Aorta (tissue), 5 donors: ENCODE measurements at regions not wholly inside any gene's neighbourhood (a gene's known extent, or its start where the extent isn't known, plus 50 kb on each side); places are given as distances from the start of the nearest gene placed in this dataset.

Experiments
- ATAC-seq: fragments of 200-7000 bp; cut with Tn5 transposase; one replicate; pipeline ENCODE4 v1.9.1; 2022; ENCODE audit warnings: moderate library complexity; ENCODE audit not compliant: low FRiP score
- DNase-seq, 2 donors: peaks; one replicate each; pipeline ENCODE4 v3.0.0-alpha.2; 2020
- H3K27ac ChIP-seq, 2 donors: one replicate each; pipeline ENCODE4 v1.5.1; 2013; ENCODE audit warnings: low read length in 2 of 2, mild to moderate bottlenecking in 2 of 2, moderate library complexity in 2 of 2, control low read depth in 1 of 2, inconsistent platforms in 1 of 2, low read depth in 1 of 2
- H3K27me3 ChIP-seq, 2 donors: one replicate each; pipeline ENCODE4 v1.6.1; 2013; ENCODE audit warnings: control low read depth in 1 of 2, low read length in 1 of 2, mild to moderate bottlenecking in 1 of 2, moderate library complexity in 1 of 2; ENCODE audit not compliant: insufficient read depth in 2 of 2, control insufficient read depth in 1 of 2
- H3K36me3 ChIP-seq, 2 donors: one replicate each; pipeline ENCODE4 v1.6.1; 2013; ENCODE audit warnings: control low read depth in 1 of 2, low read length in 1 of 2, mild to moderate bottlenecking in 1 of 2; ENCODE audit not compliant: insufficient read depth in 2 of 2, control insufficient read depth in 1 of 2
- H3K4me1 ChIP-seq, 2 donors: one replicate each; pipeline ENCODE4 v1.6.1; 2013; ENCODE audit warnings: low read length in 2 of 2, control low read depth in 1 of 2, mild to moderate bottlenecking in 1 of 2, moderate library complexity in 1 of 2; ENCODE audit not compliant: insufficient read depth in 2 of 2, control insufficient read depth in 1 of 2
- H3K4me3 ChIP-seq, 2 donors: one replicate each; pipeline ENCODE4 v1.5.1; 2013; ENCODE audit warnings: low read length in 2 of 2, control low read depth in 1 of 2, mild to moderate bottlenecking in 1 of 2
- H3K9me3 ChIP-seq: one replicate; pipeline ENCODE4 v1.6.1; 2013; ENCODE audit warnings: mild to moderate bottlenecking, low read length; ENCODE audit not compliant: control insufficient read depth
- WGBS, 2 donors: extraction: QIAGEN DNeasy Blood & Tissue Kit; methylation state at CpG; one replicate each; pipeline ENCODE4 v1.1.7; 2013; 5-methylcytosine and 5-hydroxymethylcytosine counted together
- intact Hi-C, 2 donors: fragments of 100-400 bp; cut with DNase I; formaldehyde crosslinking; loops; one replicate each; pipeline versions ENCODE4 v1.14.2 to v1.15.0; 2022
- donor health status: healthy with polysubstance abuse.
- donor health status: Bipolar disorder and iron deficiency.
- donor health status: DM: no; HTN: no; CAD: no.
- donor health status: DM: no; HTN: no; CAD: no.
- donor health status: DM: yes; HTN: yes; CAD: no.

- H3K36me3 ChIP-seq, result no peaks in the 10 kb centered on the region
- ATAC-seq, result no peak
- no peak overlapping the region for H3K27ac ChIP-seq
- H3K9me3 ChIP-seq, result no peaks in the 10 kb centered on the region
- DNase-seq, result no peak
- no peaks in the 10 kb centered on the region for H3K4me1 ChIP-seq
- intact Hi-C loops, result no loop called here
- H3K4me3 ChIP-seq, result no peak overlapping the region
- H3K27me3 ChIP-seq, result no peaks in the 10 kb centered on the region
Measured at GRCh38 chr7:41113719-41114118, 589.2 kb downstream of the INHBA start.

GRCh38 chr7:41110186-41110585, 592.7 kb downstream of the INHBA start:
- ATAC-seq (no peak), DNase-seq (no peak)
- intact Hi-C loops, result no loop called here
- Histone ChIP-seq H3K27me3 (no peaks in the 10 kb centered on the region), H3K27ac (no peak overlapping the region), H3K4me3 (no peak overlapping the region), H3K36me3 (no peaks in the 10 kb centered on the region), H3K9me3 (peaks cover 2% of the 10 kb centered on the region), H3K4me1 (no peaks in the 10 kb centered on the region)
- WGBS, 2 donors, result 94 to 100% methylated on average over 1 of the region's 1 CpG

- Histone ChIP-seq H3K27me3 (no peaks in the 10 kb centered on the region), H3K36me3 (no peaks in the 10 kb centered on the region), H3K9me3 (peaks cover 2% of the 10 kb centered on the region), H3K4me1 (no peaks in the 10 kb centered on the region), H3K27ac (no peak overlapping the region), H3K4me3 (no peak overlapping the region)
- DNase-seq (no peak), ATAC-seq (no peak)
- intact Hi-C loops, result no loop called here
Measured at GRCh38 chr7:41108821-41109220, 594.1 kb downstream of the INHBA start.

- Histone ChIP-seq H3K36me3 (no peaks in the 10 kb centered on the region), H3K27me3 (no peaks in the 10 kb centered on the region), H3K9me3 (peaks cover 2% of the 10 kb centered on the region), H3K4me1 (no peaks in the 10 kb centered on the region), H3K27ac (no peak overlapping the region), H3K4me3 (no peak overlapping the region)
- no peak for ATAC-seq
- no peak for DNase-seq
- WGBS, 2 donors, result 34 to 40% methylated on average over 6 of the region's 6 CpGs
- intact Hi-C loops, result no loop called here
Measured at GRCh38 chr7:41107938-41108448, 594.9 kb downstream of the INHBA start.

DNA sequence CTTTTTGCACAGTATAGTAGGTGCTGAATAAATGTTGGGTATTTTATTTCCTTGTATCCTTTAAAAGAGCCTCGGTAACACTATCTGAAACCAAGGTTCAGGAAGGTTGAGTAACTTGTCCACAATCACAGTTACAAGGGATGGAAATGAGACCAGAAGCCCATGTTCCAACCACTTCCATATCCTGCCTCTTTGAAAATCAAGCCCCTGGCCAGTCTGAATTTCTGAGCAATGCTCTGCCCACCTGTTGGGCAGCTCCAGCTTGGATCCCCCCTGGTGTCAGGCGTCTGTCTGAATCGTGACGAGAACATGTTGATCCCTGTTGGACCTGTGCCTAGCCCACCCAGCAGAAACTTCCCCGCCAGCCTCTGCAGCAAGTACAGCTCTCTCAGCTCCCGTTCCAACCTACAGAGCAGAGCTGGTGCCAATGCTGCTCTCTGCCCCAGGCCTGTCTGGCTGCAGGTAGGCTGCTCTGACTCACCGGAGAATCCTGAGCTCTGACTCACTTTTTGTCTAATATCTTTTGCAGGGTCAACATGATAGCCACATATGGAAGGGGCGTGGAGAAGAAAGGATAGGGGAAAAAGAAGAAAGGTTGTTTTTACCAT, 595.5 kb downstream of the INHBA start:
- Histone ChIP-seq H3K9me3 (peaks cover 2% of the 10 kb centered on the region), H3K36me3 (no peaks in the 10 kb centered on the region), H3K4me3 (no peak overlapping the region), H3K4me1 (no peaks in the 10 kb centered on the region), H3K27ac (no peak overlapping the region), H3K27me3 (no peaks in the 10 kb centered on the region)
- intact Hi-C loops, result no loop called here
- no peak for ATAC-seq
- DNase-seq, result no peak
- 81 to 86% methylated on average over 8 of the region's 8 CpGs for WGBS, 2 donors

DNA sequence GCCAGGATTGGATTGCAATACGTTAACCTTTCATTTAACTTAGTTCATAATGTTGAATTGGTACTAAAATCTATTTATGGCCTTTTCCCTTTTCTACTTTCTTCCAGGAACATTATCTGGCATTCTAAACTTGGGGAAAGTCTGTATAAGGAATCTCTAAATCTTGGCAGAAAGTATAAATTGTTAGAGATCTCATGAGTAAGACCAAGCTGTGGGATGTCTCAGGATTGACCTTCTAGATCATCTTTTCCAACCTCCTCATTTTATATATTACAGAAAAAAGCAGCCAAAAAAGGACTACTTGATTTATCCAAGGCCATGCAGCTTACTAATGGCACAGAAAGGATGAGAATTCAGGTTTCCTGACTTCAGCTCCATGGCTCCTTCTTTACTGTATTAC, 598.3 kb downstream of the INHBA start:
- 7 to 11% methylated on average over 1 of the region's 1 CpG for WGBS, 2 donors
- no peak overlapping the region for H3K27ac ChIP-seq
- H3K27me3 ChIP-seq, result no peaks in the 10 kb centered on the region
- H3K9me3 ChIP-seq, result peaks cover 2% of the 10 kb centered on the region
- ATAC-seq, result no peak
- H3K4me1 ChIP-seq, result no peaks in the 10 kb centered on the region
- no peak overlapping the region for H3K4me3 ChIP-seq
- intact Hi-C loops, result no loop called here
- H3K36me3 ChIP-seq, result no peaks in the 10 kb centered on the region
- no peak for DNase-seq

DNA sequence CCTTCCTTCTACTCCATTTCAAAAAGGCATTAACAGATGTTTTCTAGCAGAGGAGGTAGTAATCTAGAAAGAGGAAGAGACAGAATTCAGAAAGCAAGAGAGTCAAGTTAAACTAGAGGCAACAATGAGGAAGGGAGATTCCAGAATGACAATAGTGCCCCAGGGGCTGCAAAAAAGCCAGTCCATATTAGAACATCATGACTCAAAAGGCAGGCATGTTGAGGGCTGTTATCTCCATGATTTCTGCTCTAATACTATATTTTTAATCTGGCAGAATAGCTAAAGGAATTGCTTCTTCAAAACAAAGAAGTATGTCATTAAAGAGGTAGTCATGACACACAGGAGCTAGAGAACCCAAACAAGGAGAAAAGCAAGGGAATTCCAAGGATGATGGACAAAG, 599.6 kb downstream of the INHBA start:
- Histone ChIP-seq H3K27ac (no peak overlapping the region), H3K27me3 (no peaks in the 10 kb centered on the region), H3K9me3 (peaks cover 2% of the 10 kb centered on the region), H3K36me3 (no peaks in the 10 kb centered on the region), H3K4me1 (no peaks in the 10 kb centered on the region), H3K4me3 (no peak overlapping the region)
- intact Hi-C loops, result no loop called here
- ATAC-seq (no peak), DNase-seq (no peak)

DNA sequence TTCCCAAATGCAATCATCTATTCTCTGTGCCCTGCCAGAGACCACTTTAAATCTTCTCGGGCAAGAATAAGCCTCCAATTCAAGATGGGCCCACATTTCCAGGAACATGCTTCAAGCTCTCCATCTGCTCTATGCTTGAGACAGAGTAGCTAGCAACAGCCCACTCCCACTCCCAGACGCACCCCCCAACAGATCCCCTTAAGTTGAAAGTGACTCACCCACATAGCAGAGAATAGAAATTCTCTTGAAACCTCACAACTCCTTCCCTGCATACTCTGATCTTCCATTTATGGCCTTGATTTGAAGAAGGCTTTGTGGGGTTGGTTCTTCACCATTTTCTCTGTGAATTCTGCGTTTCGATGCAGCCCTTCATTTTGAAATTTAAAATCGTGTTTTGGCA, 604.0 kb downstream of the INHBA start:
- Histone ChIP-seq H3K9me3 (no peaks in the 10 kb centered on the region), H3K4me1 (peaks cover 0 to 2% of the 10 kb centered on the region in 2 donors), H3K36me3 (no peaks in the 10 kb centered on the region), H3K27ac (no peak overlapping the region), H3K4me3 (no peak overlapping the region), H3K27me3 (no peaks in the 10 kb centered on the region)
- 93 to 94% methylated on average over 5 of the region's 5 CpGs for WGBS, 2 donors
- intact Hi-C loops, result loop anchor here in 1 of 2 donors (10.0 kb wide), 1 partner anchor 336 kb away; no protein-coding TSS in a partner anchor
- ATAC-seq (no peak), DNase-seq (no peak)

DNA sequence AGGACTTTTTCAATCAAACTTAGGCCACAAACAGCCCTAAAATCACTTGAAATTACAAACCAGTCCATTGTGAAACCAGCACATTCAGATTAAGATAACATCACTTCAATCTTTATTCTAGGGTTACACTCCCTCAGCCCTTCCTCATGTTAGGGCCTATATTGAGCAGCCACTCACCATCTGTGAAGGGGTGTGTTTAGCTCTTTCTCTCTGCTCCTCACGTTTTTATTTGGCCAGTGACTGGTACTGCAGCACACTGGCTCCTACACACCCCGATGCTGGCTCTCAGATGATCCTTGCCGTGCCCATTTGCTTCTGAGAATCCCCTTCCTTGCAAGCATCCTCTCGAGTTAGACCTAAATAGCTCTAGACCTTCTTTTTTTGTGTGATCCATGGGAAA, 604.5 kb downstream of the INHBA start:
- Histone ChIP-seq H3K27me3 (no peaks in the 10 kb centered on the region), H3K9me3 (no peaks in the 10 kb centered on the region), H3K36me3 (no peaks in the 10 kb centered on the region), H3K4me3 (no peak overlapping the region), H3K27ac (no peak overlapping the region), H3K4me1 (peaks cover 0 to 2% of the 10 kb centered on the region in 2 donors)
- ATAC-seq, result no peak
- 73 to 77% methylated on average over 4 of the region's 4 CpGs for WGBS, 2 donors
- no peak for DNase-seq
- intact Hi-C loops, result loop anchor here in 1 of 2 donors (10.0 kb wide), 1 partner anchor 336 kb away; no protein-coding TSS in a partner anchor
